Adrenal gland (tissue), 9 donors: ENCODE measurements at regions not wholly inside any gene's neighbourhood (a gene's known extent, or its start where the extent isn't known, plus 50 kb on each side); places are given as distances from the start of the nearest gene placed in this dataset.

ENCODE experiments used
- DNase-seq, 7 donors: peaks; one replicate each; pipeline ENCODE4 v3.0.0-alpha.2; 2019 to 2020
- H3K27ac ChIP-seq, 5 donors: fragments of 200-600 bp; sonication (generic) in 4 of 5; 1 replicate in 3 of 5; 2 replicates in 2 of 5; pipeline versions ENCODE4 v1.5.1 to v1.8.0; 2016 to 2020; ENCODE audit warnings: mild to moderate bottlenecking in 1 of 5
- H3K27me3 ChIP-seq: fragments of 200-600 bp; 2 replicates; pipeline ENCODE4 v1.8.0; 2021
- H3K36me3 ChIP-seq, 2 donors: fragments of 200-600 bp; replicated peaks in 1 of 2; 1 replicate in 1 of 2; 2 replicates in 1 of 2; pipeline versions ENCODE4 v1.5.1 to v1.8.0; 2018 to 2022
- H3K4me1 ChIP-seq, 2 donors: fragments of 200-600 bp; replicated peaks in 1 of 2; 1 replicate in 1 of 2; 2 replicates in 1 of 2; pipeline versions ENCODE4 v1.5.1 to v1.8.0; 2018 to 2021
- H3K4me3 ChIP-seq, 4 donors: fragments of 200-600 bp; sonication (generic) in 3 of 4; one replicate each; pipeline ENCODE4 v1.5.1; 2016 to 2018
- H3K9me3 ChIP-seq, 3 donors: fragments of 200-600 bp; sonication (generic) in 1 of 3; replicated peaks in 1 of 3; 1 replicate in 2 of 3; 2 replicates in 1 of 3; pipeline versions ENCODE4 v1.5.1 to v1.8.0; 2016 to 2021
- CTCF ChIP-seq, 6 experiments: fragments of 450-650 bp in 4 of 6; fragments of 200-600 bp in 2 of 6; sonication (generic) in 1 of 6; IDR thresholded peaks; 1 replicate in 5 of 6; 2 replicates in 1 of 6; pipeline versions ENCODE4 v1.5.1 to v1.8.0; 2016 to 2021; ENCODE audit warnings: antibody characterized with exemption in 6 of 6, mild to moderate bottlenecking in 2 of 6, moderate library complexity in 1 of 6
- POLR2A ChIP-seq, 2 donors: fragments of 450-650 bp; IDR thresholded peaks; one replicate each; pipeline ENCODE4 v1.6.1; 2017; ENCODE audit warnings: antibody characterized with exemption in 2 of 2, mild to moderate bottlenecking in 2 of 2, moderate library complexity in 1 of 2
- WGBS, 4 donors: extraction: QIAGEN DNeasy Blood & Tissue Kit in 2 of 4; methylation state at CpG; one replicate each; pipeline versions ENCODE4 v1.1.5 to v1.1.7; 2013 to 2017; 5-methylcytosine and 5-hydroxymethylcytosine counted together
- intact Hi-C, 2 donors: fragments of 100-400 bp; cut with DNase I; formaldehyde crosslinking; loops; one replicate each; pipeline versions ENCODE4 v1.14.1 to v1.15.0; 2022 to 2023
- donor health status: healthy with polysubstance abuse.
- donor health status: Bipolar disorder and iron deficiency.
- donor health status: DM: yes; HTN: yes; CAD: no.
- donor health status: DM: no; HTN: no; CAD: no.
- donor health status: DM: no; HTN: no; CAD: no.

GRCh38 chr2:31813016-31813415, 197.8 kb downstream of the MEMO1 start:
- peak overlapping the region in 3 of 5 donors; percentile 61 to 82 (median 71) for H3K27ac ChIP-seq
- H3K4me1 ChIP-seq = peaks cover 14 to 18% of the 10 kb centered on the region in 2 donors
- intact Hi-C loops = no loop called here
- no peaks in the 10 kb centered on the region for H3K27me3 ChIP-seq
- H3K4me3 ChIP-seq = no peak overlapping the region
- DNase-seq = no peak
- no peaks in the 10 kb centered on the region for H3K9me3 ChIP-seq
- no peak for TF ChIP-seq POLR2A (IDR thresholded peaks at IDR 0.05)
- TF ChIP-seq CTCF (IDR thresholded peaks at IDR 0.05) = no peak
- H3K36me3 ChIP-seq = no peaks in the 10 kb centered on the region
- WGBS, 4 donors = 67 to 80% (median 76%) methylated on average over 6 to 8 of the region's 8 CpGs

GRCh38 chr2:31812051-31812798, 198.6 kb downstream of the MEMO1 start:
- DNase-seq = peak; percentile 53 to 82 (median 72)
- intact Hi-C loops = no loop called here
- peaks cover 14 to 18% of the 10 kb centered on the region in 2 donors for H3K4me1 ChIP-seq
- H3K4me3 ChIP-seq = no peak overlapping the region
- no peaks in the 10 kb centered on the region for H3K9me3 ChIP-seq
- TF ChIP-seq CTCF (IDR thresholded peaks at IDR 0.05) (no peak), POLR2A (IDR thresholded peaks at IDR 0.05) (peak in 1 of 2 donors; percentile 26)
- H3K27ac ChIP-seq = peak overlapping the region in 3 of 5 donors; percentile 61 to 82 (median 71)
- 24 to 35% (median 28%) methylated on average over 2 of the region's 2 CpGs for WGBS, 4 donors
- no peaks in the 10 kb centered on the region for H3K36me3 ChIP-seq
- no peaks in the 10 kb centered on the region for H3K27me3 ChIP-seq

GRCh38 chr2:31811482-31811881, 199.3 kb downstream of the MEMO1 start:
- intact Hi-C loops = no loop called here
- Histone ChIP-seq H3K4me3 (no peak overlapping the region), H3K27me3 (no peaks in the 10 kb centered on the region), H3K9me3 (no peaks in the 10 kb centered on the region), H3K36me3 (no peaks in the 10 kb centered on the region), H3K27ac (peak overlapping the region in 1 of 5 donors; percentile 82), H3K4me1 (peaks cover 14 to 18% of the 10 kb centered on the region in 2 donors)
- WGBS, 4 donors = 55 to 59% (median 57%) methylated on average over 3 of the region's 3 CpGs
- DNase-seq = no peak
- TF ChIP-seq CTCF (IDR thresholded peaks at IDR 0.05) (no peak), POLR2A (IDR thresholded peaks at IDR 0.05) (no peak)

GRCh38 chr2:31810200-31810917, 200.4 kb downstream of the MEMO1 start:
- Histone ChIP-seq H3K4me1 (peaks cover 14 to 18% of the 10 kb centered on the region in 2 donors), H3K27me3 (no peaks in the 10 kb centered on the region), H3K27ac (no peak overlapping the region), H3K4me3 (no peak overlapping the region), H3K9me3 (no peaks in the 10 kb centered on the region), H3K36me3 (no peaks in the 10 kb centered on the region)
- no peak for TF ChIP-seq POLR2A (IDR thresholded peaks at IDR 0.05)
- no peak for TF ChIP-seq CTCF (IDR thresholded peaks at IDR 0.05)
- intact Hi-C loops = no loop called here
- 62 to 70% (median 69%) methylated on average over 5 of the region's 5 CpGs for WGBS, 4 donors
- DNase-seq = no peak
